ENCODE measurements at regions not wholly inside any gene's neighbourhood (a gene's known extent, or its start where the extent isn't known, plus 50 kb on each side); places are given as distances from the start of the nearest gene placed in this dataset.

- no peak for TF ChIP-seq RELB (IDR thresholded peaks at IDR 0.05; ENCODE audit: low read depth)
These were observed 50.7 kb upstream of the KLF7 start (continued) for GRCh38 chr2:207216457-207216856.

GRCh38 chr2:207217442-207217841 is 51.7 kb upstream of the KLF7 start:
- no peak for ATAC-seq
- H4K20me1 ChIP-seq (ENCODE audit: control insufficient read depth, insufficient read depth), result no peaks in the 10 kb centered on the region
- RAD21 ChIA-PET (ENCODE audit: unreplicated experiment), result interaction anchor here (0.6 kb wide), 1 partner anchor 23 kb away, joined by 3 read pairs; no protein-coding TSS in a partner anchor
- no peak overlapping the region for H3K27ac ChIP-seq (ENCODE audit: control insufficient read depth, insufficient read depth)
- H3K27me3 ChIP-seq (replicated peaks in 1 of 2; ENCODE audit: control insufficient read depth in 2 of 2, insufficient read depth in 2 of 2, low read length in 1 of 2), result no peaks in the 10 kb centered on the region
- 0% methylated on average over 2 of the region's 2 CpGs for WGBS (ENCODE audit: insufficient coverage, insufficient replicate concordance, low lambda C conversion rate, missing lambda C conversion rate)
- SMC1A ChIA-PET (ENCODE audit: uncharacterized antibody, unreplicated experiment), result interaction anchor here (0.9 kb wide), 1 partner anchor 242 kb away, joined by 3 read pairs; no protein-coding TSS in a partner anchor
- H3K9ac ChIP-seq (ENCODE audit: control insufficient read depth, insufficient read depth, low read length), result no peak overlapping the region
- no peak for FAIRE-seq
- intact Hi-C loops (cut with micrococcal nuclease; ENCODE audit: unreplicated experiment), result no loop called here
- no peak for DNase-seq (ENCODE audit: low read depth, low spot score)
- H3K36me3 ChIP-seq (ENCODE audit: control insufficient read depth in 2 of 2, insufficient read depth in 2 of 2, low read length in 1 of 2), result no peaks in the 10 kb centered on the region
- in situ Hi-C loops (cut with MboI), result no loop called here
- no peaks in the 10 kb centered on the region for H3K79me2 ChIP-seq (ENCODE audit: control insufficient read depth, insufficient read depth, low read length)
- H2AFZ ChIP-seq (ENCODE audit: control insufficient read depth, low read depth, low read length), result no peak overlapping the region
- CTCF ChIA-PET, result no interaction called here
- H3K4me1 ChIP-seq (ENCODE audit: control insufficient read depth, insufficient read depth, low read length), result no peaks in the 10 kb centered on the region
- BruUV-seq (replicated peaks), result no TSS peak
- no peak overlapping the region for H3K4me2 ChIP-seq (ENCODE audit: control insufficient read depth, insufficient read depth)
- no peak overlapping the region for H3K4me3 ChIP-seq
- POLR2A ChIA-PET, result no interaction called here
- no peaks in the 10 kb centered on the region for H3K9me3 ChIP-seq (replicated peaks; ENCODE audit: control insufficient read depth, insufficient read depth, low read length)
- no peak for TF ChIP-seq CHD2 (IDR thresholded peaks at IDR 0.05; ENCODE audit: borderline replicate concordance, low read depth, low read length)
- TF ChIP-seq ZBTB40 (IDR thresholded peaks at IDR 0.05; ENCODE audit: borderline replicate concordance), result no peak
- no peak for TF ChIP-seq SMAD5 (IDR thresholded peaks at IDR 0.05; ENCODE audit: low read depth)
- TF ChIP-seq RELA (IDR thresholded peaks at IDR 0.05; ENCODE audit: borderline replicate concordance, partially characterized antibody), result no peak
- TF ChIP-seq NFYB (IDR thresholded peaks at IDR 0.05; ENCODE audit: insufficient read depth, low read depth, low read length), result no peak
- no peak for TF ChIP-seq SREBF2 (IDR thresholded peaks at IDR 0.05; ENCODE audit: low read length)
- no peak for TF ChIP-seq JUND (IDR thresholded peaks at IDR 0.05; ENCODE audit: low read depth, low read length)
- no peak for TF ChIP-seq EP300 (IDR thresholded peaks at IDR 0.05; ENCODE audit: borderline replicate concordance in 1 of 2, control insufficient read depth in 1 of 2, low read depth in 2 of 2, low read length in 2 of 2)
- TF ChIP-seq CBFB (IDR thresholded peaks at IDR 0.05; ENCODE audit: low read depth), result no peak
- TF ChIP-seq ATF3 (IDR thresholded peaks at IDR 0.05; ENCODE audit: borderline replicate concordance, extremely low read depth, low read depth, low read length), result no peak
- TF ChIP-seq TCF3 (IDR thresholded peaks at IDR 0.05; ENCODE audit: borderline replicate concordance, insufficient read depth, low read depth, low read length), result no peak
- no peak for TF ChIP-seq E2F4 (IDR thresholded peaks at IDR 0.05; ENCODE audit: low read depth, low read length)
- no peak for TF ChIP-seq BCL11A (IDR thresholded peaks at IDR 0.05; ENCODE audit: low read depth, low read length)

Measured in GM12878 (cell line).